ENCODE measurements at regions not wholly inside any gene's neighbourhood (a gene's known extent, or its start where the extent isn't known, plus 50 kb on each side); places are given as distances from the start of the nearest gene placed in this dataset.
"Not testable (repeated sequence)": the region's sequence is repeated elsewhere in the genome, so short reads cannot be mapped to it uniquely, and the experiment has no call there.

GRCh38 chr2:91526083-91526482, 2834.6 kb downstream of the RPIA start:
- TF ChIP-seq, protein P1, sequence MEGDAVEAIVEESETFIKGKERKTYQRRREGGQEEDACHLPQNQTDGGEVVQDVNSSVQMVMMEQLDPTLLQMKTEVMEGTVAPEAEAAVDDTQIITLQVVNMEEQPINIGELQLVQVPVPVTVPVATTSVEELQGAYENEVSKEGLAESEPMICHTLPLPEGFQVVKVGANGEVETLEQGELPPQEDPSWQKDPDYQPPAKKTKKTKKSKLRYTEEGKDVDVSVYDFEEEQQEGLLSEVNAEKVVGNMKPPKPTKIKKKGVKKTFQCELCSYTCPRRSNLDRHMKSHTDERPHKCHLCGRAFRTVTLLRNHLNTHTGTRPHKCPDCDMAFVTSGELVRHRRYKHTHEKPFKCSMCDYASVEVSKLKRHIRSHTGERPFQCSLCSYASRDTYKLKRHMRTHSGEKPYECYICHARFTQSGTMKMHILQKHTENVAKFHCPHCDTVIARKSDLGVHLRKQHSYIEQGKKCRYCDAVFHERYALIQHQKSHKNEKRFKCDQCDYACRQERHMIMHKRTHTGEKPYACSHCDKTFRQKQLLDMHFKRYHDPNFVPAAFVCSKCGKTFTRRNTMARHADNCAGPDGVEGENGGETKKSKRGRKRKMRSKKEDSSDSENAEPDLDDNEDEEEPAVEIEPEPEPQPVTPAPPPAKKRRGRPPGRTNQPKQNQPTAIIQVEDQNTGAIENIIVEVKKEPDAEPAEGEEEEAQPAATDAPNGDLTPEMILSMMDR (IDR thresholded peaks at IDR 0.05), result not testable (repeated sequence)
- not testable (repeated sequence) for TF ChIP-seq POLR2A (IDR thresholded peaks at IDR 0.05)

Data from adrenal gland (tissue), 5 donors.